ENCODE measurements at regions not wholly inside any gene's neighbourhood (a gene's known extent, or its start where the extent isn't known, plus 50 kb on each side); places are given as distances from the start of the nearest gene placed in this dataset.

GRCh38 chr2:147331790-147332419 is 512.9 kb upstream of the ACVR2A start:
- TF ChIP-seq POLR2A (IDR thresholded peaks at IDR 0.05) = no peak
- peak in 2 of 6 experiments; percentile 18 to 35 for TF ChIP-seq CTCF (IDR thresholded peaks at IDR 0.05)
